ENCODE measurements at regions not wholly inside any gene's neighbourhood (a gene's known extent, or its start where the extent isn't known, plus 50 kb on each side); places are given as distances from the start of the nearest gene placed in this dataset.

GRCh38 chr9:86541014-86541570 lies 186.9 kb upstream of the TUT7 start:
- TF ChIP-seq Cebpa-rat (IDR thresholded peaks at IDR 0.05), result no peak

GRCh38 chr9:86535406-86535915 lies 181.3 kb upstream of the TUT7 start:
- Histone ChIP-seq H3K9me3 (replicated peaks in 1 of 11) (peaks cover 10 to 21% (median 14%) of the 10 kb centered on the region in 11 experiments; a peak in 19 of 22 replicates), H3K4me1 (no peaks in the 10 kb centered on the region), H3K9ac (no peak overlapping the region), H3K4me3 (no peak overlapping the region), H3K36me3 (no peaks in the 10 kb centered on the region), H4K20me1 (no peaks in the 10 kb centered on the region), H3K27me3 (no peaks in the 10 kb centered on the region), H3K27ac (no peak overlapping the region), H3K4me2 (no peak overlapping the region)
- TF ChIP-seq Cebpa-rat (IDR thresholded peaks at IDR 0.05), result no peak

More at GRCh38 chr9:86541014-86541570, 186.9 kb upstream of the TUT7 start:
- Histone ChIP-seq H3K27ac (no peak overlapping the region), H3K4me3 (no peak overlapping the region), H3K9me3 (replicated peaks in 1 of 11) (peaks cover 7 to 16% (median 13%) of the 10 kb centered on the region in 11 experiments; a peak in 19 of 22 replicates), H4K20me1 (no peaks in the 10 kb centered on the region), H3K4me2 (no peak overlapping the region), H3K4me1 (peaks cover 0 to 5% (median 0%) of the 10 kb centered on the region in 10 experiments; a peak in 1 of 20 replicates), H3K9ac (no peak overlapping the region), H3K36me3 (no peaks in the 10 kb centered on the region), H3K27me3 (no peaks in the 10 kb centered on the region)

- no peaks in the 10 kb centered on the region for H4K20me1 ChIP-seq
- H3K27ac ChIP-seq, result no peak overlapping the region
- H3K4me3 ChIP-seq, result no peak overlapping the region
- peaks cover 10 to 21% (median 14%) of the 10 kb centered on the region in 11 experiments; a peak in 19 of 22 replicates for H3K9me3 ChIP-seq (replicated peaks in 1 of 11)
- no peak overlapping the region for H3K9ac ChIP-seq
- no peaks in the 10 kb centered on the region for H3K27me3 ChIP-seq
- no peak for TF ChIP-seq Cebpa-rat (IDR thresholded peaks at IDR 0.05)
- no peaks in the 10 kb centered on the region for H3K4me1 ChIP-seq
- no peak overlapping the region for H3K4me2 ChIP-seq
- H3K36me3 ChIP-seq, result no peaks in the 10 kb centered on the region
Observed at GRCh38 chr9:86534572-86535258, 180.5 kb upstream of the TUT7 start.

- Histone ChIP-seq H3K36me3 (no peaks in the 10 kb centered on the region), H3K9ac (no peak overlapping the region), H3K4me2 (no peak overlapping the region), H3K27ac (no peak overlapping the region), H3K4me3 (no peak overlapping the region), H4K20me1 (no peaks in the 10 kb centered on the region), H3K27me3 (no peaks in the 10 kb centered on the region), H3K4me1 (no peaks in the 10 kb centered on the region), H3K9me3 (replicated peaks in 1 of 11) (peaks cover 8 to 15% (median 14%) of the 10 kb centered on the region in 11 experiments; a peak in 19 of 22 replicates)
- no peak for TF ChIP-seq Cebpa-rat (IDR thresholded peaks at IDR 0.05)
Observed at GRCh38 chr9:86531971-86532640, 177.9 kb upstream of the TUT7 start.

GRCh38 chr9:86531273-86531970 lies 177.2 kb upstream of the TUT7 start:
- H3K9me3 ChIP-seq (replicated peaks in 1 of 11), result peaks cover 3 to 9% (median 7%) of the 10 kb centered on the region in 11 experiments; a peak in 18 of 22 replicates
- H3K4me1 ChIP-seq, result no peaks in the 10 kb centered on the region
- no peak overlapping the region for H3K27ac ChIP-seq
- H3K4me2 ChIP-seq, result no peak overlapping the region
- no peaks in the 10 kb centered on the region for H3K27me3 ChIP-seq
- no peak overlapping the region for H3K4me3 ChIP-seq
- no peak overlapping the region for H3K9ac ChIP-seq
- no peaks in the 10 kb centered on the region for H4K20me1 ChIP-seq
- H3K36me3 ChIP-seq, result no peaks in the 10 kb centered on the region
- no peak for TF ChIP-seq Cebpa-rat (IDR thresholded peaks at IDR 0.05)

- no peaks in the 10 kb centered on the region for H3K27me3 ChIP-seq
- H3K4me1 ChIP-seq, result no peaks in the 10 kb centered on the region
- H3K4me3 ChIP-seq, result no peak overlapping the region
- H3K9me3 ChIP-seq (replicated peaks in 1 of 11), result no peaks in the 10 kb centered on the region
- H3K36me3 ChIP-seq, result no peaks in the 10 kb centered on the region
- no peak overlapping the region for H3K27ac ChIP-seq
- H3K9ac ChIP-seq, result no peak overlapping the region
- TF ChIP-seq Cebpa-rat (IDR thresholded peaks at IDR 0.05), result no peak
- H4K20me1 ChIP-seq, result no peaks in the 10 kb centered on the region
- H3K4me2 ChIP-seq, result no peak overlapping the region
Observed at GRCh38 chr9:86529496-86530275, 175.5 kb upstream of the TUT7 start.

- no peak overlapping the region for H3K27ac ChIP-seq
- H3K4me3 ChIP-seq, result no peak overlapping the region
- no peaks in the 10 kb centered on the region for H3K9me3 ChIP-seq (replicated peaks in 1 of 11)
- no peaks in the 10 kb centered on the region for H4K20me1 ChIP-seq
- H3K4me2 ChIP-seq, result no peak overlapping the region
- H3K9ac ChIP-seq, result no peak overlapping the region
- no peaks in the 10 kb centered on the region for H3K36me3 ChIP-seq
- H3K27me3 ChIP-seq, result no peaks in the 10 kb centered on the region
- H3K4me1 ChIP-seq, result peaks cover 0 to 10% (median 0%) of the 10 kb centered on the region in 10 experiments; a peak in 2 of 20 replicates
- TF ChIP-seq Cebpa-rat (IDR thresholded peaks at IDR 0.05), result no peak
Observed at GRCh38 chr9:86526021-86526420, 171.8 kb upstream of the TUT7 start.

GRCh38 chr9:86525182-86525581 lies 171.0 kb upstream of the TUT7 start:
- Histone ChIP-seq H3K27me3 (no peaks in the 10 kb centered on the region), H3K4me2 (no peak overlapping the region)

More at GRCh38 chr9:86525182-86525581, 171.0 kb upstream of the TUT7 start:
- H4K20me1 ChIP-seq, result no peaks in the 10 kb centered on the region
- no peak overlapping the region for H3K27ac ChIP-seq
- H3K4me3 ChIP-seq, result no peak overlapping the region
- TF ChIP-seq Cebpa-rat (IDR thresholded peaks at IDR 0.05), result no peak
- peaks cover 0 to 10% (median 0%) of the 10 kb centered on the region in 10 experiments; a peak in 2 of 20 replicates for H3K4me1 ChIP-seq
- H3K9me3 ChIP-seq (replicated peaks in 1 of 11), result no peaks in the 10 kb centered on the region
- H3K9ac ChIP-seq, result no peak overlapping the region
- H3K36me3 ChIP-seq, result no peaks in the 10 kb centered on the region

All from BLaER1 treated with 17β-estradiol and CSF1 and Interleukin-3, amounts not matched to agents 10 nM and 100 nM (cell line).